Prostate gland (tissue), 2 donors: ENCODE measurements at regions not wholly inside any gene's neighbourhood (a gene's known extent, or its start where the extent isn't known, plus 50 kb on each side); places are given as distances from the start of the nearest gene placed in this dataset.
"Not testable (repeated sequence)": the region's sequence is repeated elsewhere in the genome, so short reads cannot be mapped to it uniquely, and the experiment has no call there.

Source experiments
- CTCF ChIP-seq, 4 experiments: fragments of 200-600 bp in 2 of 4; fragments of 450-650 bp in 2 of 4; sonication (generic) in 2 of 4; IDR thresholded peaks; 1 replicate in 3 of 4; 2 replicates in 1 of 4; pipeline ENCODE4 v1.5.1; 2016 to 2019; ENCODE audit warnings: antibody characterized with exemption in 4 of 4, mild to moderate bottlenecking in 2 of 4, moderate library complexity in 2 of 4
- POLR2AphosphoS5 ChIP-seq: sonication (generic); formaldehyde crosslinking; IDR thresholded peaks from one replicate; pipeline ENCODE4 v1.6.1; 2017; ENCODE audit warnings: antibody characterized with exemption

- not testable (repeated sequence) for TF ChIP-seq CTCF (IDR thresholded peaks at IDR 0.05); POLR2AphosphoS5
These were observed 343.4 kb upstream of the PLGLB1 start for GRCh38 chr2:87365038-87365437.
